ENCODE measurements at regions not wholly inside any gene's neighbourhood (a gene's known extent, or its start where the extent isn't known, plus 50 kb on each side); places are given as distances from the start of the nearest gene placed in this dataset.

DNA sequence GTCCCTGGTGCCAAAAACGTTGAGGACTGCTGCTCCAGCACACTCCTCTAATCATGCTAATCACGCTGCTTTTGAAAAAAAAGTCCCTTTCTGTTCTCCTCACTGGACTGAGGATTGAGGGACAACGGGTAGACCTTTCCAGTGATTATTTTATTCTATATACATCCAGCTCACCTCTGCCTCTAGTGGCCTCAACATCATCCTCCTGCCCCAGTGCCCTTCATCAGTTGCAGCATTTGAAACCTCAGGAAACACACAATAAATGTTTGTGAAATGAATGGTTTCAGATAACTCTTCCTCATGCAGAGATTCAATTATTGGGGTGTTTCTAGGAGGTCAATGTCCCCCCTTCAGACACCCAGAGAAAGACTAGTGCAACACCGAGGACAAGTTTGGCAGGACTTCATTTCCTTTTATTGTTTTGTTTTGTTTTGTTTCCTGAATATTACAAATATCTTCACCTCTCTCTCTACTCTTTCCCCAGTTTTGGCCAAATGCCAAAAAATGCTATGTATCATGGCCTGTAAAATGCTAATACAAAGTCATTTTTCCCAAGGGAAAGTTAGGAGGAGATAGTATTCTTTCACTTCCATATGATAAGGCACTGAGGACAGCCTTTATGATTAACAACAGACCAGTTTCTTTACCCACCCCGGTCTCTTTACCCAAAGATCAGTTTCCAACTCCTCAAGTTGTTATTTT lies 460.1 kb upstream of the SLIT2 start:
- no peak for DNase-seq (ENCODE audit: low read depth in 2 of 2)

DNA sequence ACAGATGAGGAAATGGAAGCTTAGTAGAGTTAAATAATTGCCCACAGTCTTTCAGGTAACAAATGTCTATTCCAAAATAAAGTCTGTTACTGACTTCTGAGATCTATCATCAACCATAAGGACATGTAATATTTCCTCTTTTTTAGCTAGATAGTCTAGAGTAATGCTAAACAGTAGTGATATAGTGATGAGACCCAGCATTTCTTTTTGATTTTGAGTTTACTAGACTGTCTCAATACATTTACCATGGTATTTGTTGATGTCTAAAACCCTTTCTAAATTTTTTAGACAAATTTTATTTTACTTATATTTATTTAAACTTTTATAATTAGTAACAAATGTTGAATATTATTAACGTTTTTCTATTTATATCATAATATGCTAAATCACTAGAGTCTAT lies 465.1 kb upstream of the SLIT2 start:
- no peak for DNase-seq (ENCODE audit: low read depth in 2 of 2)

DNA sequence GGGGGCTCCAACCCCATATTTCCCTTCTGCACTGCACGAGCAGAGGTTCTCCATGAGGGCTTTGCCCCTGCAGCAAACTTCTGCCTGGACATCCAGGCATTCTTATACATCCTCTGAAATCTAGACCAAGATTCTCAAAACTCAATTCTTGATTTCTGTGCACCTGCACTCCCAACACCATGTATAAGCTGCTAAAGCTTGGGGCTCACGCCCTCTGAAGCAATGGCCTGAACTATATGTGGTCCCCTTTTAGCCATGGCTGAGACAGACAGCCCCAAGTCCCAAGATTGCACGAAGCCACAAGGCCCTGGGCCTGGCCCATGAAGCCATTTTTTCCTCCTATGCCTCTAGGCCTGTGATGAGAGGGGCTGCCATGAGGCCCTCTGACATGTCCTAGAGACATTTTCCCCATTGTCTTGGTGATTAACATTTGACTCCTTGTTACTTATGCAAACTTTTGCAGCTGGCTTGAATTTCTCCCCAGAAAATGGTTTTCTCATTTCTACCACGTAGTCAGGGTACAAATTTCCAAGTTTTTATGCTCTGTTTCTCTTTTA lies 468.0 kb upstream of the SLIT2 start:
- no peak for DNase-seq (ENCODE audit: low read depth in 2 of 2)

DNA sequence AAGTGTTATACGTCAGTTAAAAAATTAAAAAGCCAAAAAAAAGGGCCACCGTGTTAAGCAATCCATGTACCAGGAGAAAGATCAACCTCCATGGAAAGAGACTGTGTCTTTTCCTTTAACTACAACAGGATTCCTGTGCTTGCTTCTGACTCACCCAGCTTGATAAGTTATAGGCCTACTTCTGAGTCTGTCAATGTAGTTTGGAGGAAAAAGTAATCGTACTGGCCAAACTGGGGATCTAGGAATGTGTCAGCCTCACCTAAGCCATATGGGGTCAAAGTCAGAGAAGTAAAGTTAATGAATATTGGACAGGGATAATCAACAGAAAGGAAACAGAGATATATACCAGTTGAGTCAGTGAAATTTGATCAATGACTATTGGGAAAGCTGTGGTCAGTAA lies 470.8 kb upstream of the SLIT2 start:
- no peak for DNase-seq (ENCODE audit: low read depth in 2 of 2)

DNA sequence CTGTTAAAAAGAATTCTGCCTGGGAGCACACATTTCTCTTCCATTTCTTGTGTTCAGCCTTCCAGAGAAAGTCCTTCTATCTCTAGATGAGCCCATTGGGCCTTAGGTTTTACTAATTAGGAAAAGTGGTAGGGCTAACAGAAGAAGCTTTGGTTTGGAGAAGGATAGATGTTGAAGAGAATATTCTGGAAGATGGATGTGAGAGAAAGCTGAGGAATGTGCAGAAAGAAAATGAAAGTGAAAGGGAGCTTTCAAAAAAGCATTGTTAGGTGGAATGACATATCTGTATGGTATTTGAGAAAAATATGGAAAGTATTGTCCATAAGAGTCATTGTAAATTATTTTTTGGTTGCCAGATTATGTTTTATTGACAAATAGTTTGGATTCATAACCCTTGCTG lies 474.8 kb upstream of the SLIT2 start:
- no peak for DNase-seq (ENCODE audit: low read depth in 2 of 2)

DNA sequence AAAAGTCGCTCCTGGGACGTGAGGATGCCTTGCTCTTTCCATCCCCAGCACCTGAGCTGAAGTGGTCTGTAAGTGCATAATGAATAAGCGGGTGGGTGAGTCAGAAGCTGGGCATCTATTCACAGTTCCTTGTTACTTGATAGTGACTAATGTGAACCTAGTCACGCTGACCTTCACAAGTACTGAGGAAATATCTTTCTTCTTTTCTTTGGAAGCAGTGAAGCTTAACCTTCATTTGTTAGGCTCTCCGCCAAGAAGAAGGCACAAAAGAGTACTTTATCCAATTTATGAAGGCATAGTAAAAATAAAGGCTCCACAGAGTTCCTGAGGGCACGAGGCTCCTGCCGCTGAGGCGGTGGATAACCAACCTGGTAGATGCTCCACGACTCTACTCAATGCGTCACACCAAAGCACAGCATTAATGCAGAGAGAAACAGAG lies 475.7 kb upstream of the SLIT2 start:
- DNase-seq (ENCODE audit: low read depth in 2 of 2) = peak in 1 of 2 experiments; percentile 25

DNA sequence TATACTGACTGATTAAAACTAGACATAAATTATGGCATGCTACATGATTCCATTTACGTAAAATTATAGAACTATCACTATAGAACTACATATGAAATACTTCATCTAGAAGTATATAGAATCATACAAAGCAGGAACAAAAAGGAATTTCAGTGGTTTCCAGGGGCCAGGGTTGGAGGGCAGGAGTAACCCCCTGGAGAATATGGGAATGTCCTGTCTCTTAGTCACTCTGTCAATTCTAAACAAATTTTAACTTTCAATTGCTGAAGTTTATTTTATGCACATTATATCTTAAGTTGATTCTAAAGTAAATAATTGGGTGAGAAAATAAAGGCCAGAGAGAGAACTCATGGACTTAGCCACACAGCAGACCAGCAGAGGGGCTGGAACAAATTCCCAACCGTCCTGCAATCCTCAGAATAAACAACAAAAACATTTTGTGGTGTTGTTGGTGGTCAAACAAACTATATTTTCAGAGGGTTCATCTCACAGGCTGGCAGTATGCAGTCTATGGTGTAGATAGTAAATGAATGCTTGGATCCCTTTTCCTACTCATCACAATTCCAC lies 476.9 kb upstream of the SLIT2 start:
- no peak for DNase-seq (ENCODE audit: low read depth in 2 of 2)

DNA sequence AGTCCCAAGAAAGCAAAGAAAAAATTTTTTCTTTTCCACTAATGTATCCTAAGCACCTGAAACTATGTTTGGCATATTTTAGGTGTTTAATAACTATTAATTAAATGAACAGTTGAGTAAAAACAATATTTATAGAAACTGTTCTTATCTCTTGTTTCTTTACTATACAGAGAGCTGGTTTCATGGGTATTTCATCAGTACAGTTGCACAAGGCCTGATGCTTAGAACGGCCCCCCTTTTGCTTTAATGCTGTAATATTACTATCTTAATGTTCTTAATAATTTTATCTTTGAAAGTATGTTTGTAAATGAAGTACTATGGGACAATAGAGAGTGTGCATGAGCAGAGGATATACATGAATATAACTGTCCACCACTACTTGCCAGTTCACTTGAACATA lies 479.1 kb upstream of the SLIT2 start:
- no peak for DNase-seq (ENCODE audit: low read depth in 2 of 2)

DNA sequence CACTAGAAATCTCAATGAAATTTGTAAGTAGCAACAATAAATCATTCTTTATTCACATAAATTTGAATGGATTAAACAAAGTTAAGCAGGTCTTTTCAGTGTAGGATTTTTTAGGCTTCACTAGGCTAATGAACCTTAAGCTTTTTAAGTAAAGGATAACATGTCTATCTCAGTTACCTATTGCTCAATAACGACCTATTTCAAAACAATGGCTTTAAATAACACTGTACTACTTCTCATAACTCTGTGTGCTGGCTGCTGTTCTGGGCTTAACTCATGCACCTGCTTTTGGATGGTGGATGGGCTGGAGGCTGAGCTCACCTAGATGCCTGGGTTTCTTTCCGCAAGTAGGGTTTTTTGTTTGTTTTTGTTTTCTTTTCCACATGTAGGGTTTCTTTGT lies 495.0 kb upstream of the SLIT2 start:
- DNase-seq (ENCODE audit: low read depth in 2 of 2) = no peak

DNA sequence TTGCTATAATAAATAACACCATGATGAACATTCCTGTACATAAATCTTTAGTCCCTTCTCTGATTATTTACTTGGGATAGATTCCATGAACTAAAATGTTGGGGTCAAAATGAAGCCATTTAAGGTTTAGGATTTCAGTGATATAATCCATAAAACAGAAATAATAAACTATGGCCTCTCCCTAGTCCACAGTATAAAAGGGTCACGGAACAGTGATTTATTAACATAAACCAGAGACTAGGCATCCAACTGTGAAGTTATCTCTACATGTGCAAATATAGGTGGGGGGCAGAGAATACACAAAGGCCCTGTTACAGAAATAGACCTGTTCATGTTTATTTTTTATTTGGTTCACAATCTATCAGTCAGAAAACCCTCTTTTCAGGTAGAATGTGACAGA lies 499.1 kb upstream of the SLIT2 start:
- no peak for DNase-seq (ENCODE audit: low read depth in 2 of 2)

DNA sequence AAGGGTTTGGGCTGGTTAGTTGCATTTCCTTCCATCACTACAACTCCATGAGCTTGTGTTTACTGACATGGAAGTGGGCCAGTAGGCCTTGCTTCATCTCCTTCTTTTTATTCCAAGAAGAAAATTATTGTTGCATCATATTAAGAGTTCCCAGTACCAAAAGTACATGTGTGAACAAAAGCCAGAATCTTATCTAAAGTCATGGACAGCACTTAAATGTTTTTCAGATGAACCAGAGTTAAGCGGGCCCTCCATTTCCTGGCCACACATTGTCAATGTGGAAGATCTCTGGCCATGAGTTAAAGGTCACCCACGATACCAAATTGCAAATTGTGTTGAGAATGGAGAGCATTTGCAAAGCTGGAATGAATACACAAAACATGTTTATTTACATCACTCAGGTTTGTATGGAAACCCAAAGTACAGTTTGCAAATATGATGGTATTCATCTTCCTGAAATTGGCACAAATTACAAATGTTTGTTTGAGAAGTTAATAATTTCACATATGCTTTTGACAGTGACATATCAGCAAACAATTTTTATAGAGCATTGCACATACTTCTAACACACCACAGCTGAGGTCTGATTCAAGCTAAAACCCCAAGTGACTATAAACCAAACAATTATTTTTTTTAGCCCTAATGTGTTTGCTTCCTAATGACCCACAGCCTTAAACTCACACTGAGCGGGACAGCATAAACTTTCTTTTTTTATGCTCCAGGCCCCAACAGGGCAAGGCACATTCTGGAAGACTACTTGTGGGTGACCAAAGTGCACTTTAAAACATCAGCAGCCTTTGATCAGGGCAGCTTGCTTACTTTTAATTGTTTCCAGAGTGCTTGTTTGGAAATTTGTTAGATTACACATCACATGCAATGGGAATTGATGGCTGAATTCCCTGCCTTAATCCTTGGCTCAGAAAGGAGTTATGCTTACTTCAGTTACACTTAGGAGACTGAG lies 502.9 kb upstream of the SLIT2 start:
- DNase-seq (ENCODE audit: low read depth in 2 of 2) = peak; percentile 80 to 81

DNA sequence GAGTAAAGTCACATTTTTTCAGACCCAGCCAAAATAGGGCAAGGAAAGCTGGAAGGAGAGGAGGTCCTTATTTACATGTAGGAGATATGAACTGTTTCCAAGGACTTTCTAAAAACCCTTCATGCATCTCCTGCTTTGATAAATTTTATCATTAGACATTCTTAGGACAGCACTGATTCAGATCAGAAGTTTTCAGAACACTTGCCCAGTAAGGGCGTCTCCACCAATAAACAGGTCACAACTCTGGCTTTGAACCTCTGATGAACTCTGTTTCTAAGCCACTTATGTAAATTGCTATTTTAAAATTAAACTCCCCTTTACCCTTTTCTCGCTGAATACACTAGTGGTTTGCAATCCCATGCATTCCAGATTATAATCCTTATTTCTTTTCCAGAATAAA lies 505.3 kb upstream of the SLIT2 start:
- no peak for DNase-seq (ENCODE audit: low read depth in 2 of 2)

DNA sequence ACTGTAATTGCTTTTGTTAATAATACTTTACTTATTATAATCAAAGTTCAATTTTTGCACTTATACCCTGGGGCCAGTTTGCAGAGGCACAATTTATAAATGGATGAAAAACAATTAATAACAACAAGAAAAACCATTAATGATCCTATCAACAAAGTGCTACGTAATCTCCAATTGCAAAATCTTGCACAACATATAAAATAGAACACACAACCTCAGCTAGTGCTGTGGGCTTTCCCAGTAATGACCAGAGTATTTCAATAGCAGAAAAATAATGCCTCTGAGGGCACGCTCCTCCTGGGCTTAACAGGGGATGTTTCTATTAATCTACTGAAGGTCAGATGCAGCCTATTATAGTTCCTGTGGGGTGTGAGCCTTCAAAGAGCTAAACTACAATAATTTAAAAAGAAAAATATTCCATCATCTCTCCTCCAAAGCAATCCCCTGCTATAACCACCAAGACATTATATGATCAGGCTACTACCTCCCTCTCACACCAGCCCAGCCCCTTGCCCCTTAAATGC lies 508.5 kb upstream of the SLIT2 start:
- DNase-seq (ENCODE audit: low read depth in 2 of 2) = no peak

DNA sequence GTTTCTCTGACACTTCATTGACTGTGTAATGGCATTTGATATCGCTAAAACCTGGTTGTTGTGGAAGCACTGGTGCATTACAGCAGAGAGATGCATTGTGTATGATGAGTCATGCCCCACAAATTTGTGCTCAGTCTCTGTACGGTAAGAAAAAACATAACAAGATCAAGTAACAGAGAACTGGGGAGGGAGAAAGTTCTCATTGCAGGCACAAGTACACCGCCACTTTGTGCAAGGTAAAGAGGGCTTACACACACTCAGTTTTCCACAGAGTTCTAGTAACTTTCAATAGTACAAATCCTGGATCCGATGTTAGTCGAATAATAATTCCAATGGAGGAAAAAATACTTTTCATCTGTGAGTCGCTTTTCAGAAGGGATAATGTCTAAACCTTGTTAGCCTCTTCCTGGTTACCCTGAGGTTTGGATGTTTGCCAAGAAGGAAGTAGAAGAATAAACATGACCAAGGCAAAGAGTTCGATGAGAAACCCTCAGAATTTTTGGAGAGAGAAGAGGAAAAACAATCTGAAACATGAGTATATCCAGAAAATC lies 512.5 kb upstream of the SLIT2 start:
- peak; percentile 74 to 75 for DNase-seq (ENCODE audit: low read depth in 2 of 2)

DNA sequence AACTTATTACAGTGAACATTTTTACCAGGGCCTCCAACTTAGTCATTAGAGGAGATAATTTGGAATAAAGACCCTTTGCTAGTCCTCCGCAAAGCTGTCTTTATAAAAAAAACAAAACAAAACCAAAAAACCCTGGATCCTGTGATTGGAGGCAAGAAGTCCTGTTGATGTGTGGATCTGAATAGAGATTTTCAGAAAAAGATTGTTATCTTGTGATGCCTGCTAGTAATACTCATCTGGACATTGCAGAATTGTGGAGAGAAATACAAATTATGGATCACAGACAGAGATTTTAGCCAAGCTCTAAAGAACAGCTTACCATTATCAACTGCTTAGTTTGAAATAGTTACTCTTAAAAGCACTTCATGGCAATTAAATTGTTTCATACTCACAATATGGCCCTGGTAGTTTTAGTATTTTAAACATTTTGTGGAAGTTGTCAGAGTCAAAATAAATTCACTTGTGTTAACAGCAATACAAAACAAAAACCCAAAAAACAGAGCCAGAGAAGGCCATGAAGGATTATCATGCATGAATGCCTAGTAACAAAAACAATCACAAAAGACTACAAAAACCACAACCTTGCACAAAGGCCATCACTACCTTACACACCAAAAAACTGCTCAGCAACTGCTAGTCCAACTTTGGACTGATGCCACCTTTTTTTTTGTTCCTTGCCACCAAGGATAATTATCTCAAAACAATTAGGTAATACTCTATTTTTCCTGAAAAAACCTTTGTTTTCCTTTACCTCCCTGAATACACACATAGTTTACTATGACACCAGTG lies 514.5 kb upstream of the SLIT2 start:
- DNase-seq (ENCODE audit: low read depth in 2 of 2) = no peak

DNA sequence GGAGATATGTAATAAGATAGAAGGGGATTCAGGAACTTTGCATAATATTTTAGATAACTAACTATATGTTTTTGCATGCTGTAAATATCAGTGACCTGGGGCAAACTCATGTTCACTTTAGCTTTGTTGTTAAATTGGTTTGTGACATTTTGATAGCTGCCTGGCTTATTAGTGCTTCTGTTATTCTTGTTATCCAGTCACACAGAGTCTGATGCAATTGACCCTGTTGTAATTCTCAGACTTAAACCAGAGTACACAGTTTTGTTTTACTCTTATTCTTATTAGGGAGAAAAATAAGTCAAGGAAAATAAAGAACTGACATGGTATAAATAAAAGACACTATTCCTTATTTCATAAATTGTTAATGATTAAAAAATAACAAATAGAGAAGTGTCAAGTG lies 516.7 kb upstream of the SLIT2 start:
- DNase-seq (ENCODE audit: low read depth in 2 of 2) = no peak

DNA sequence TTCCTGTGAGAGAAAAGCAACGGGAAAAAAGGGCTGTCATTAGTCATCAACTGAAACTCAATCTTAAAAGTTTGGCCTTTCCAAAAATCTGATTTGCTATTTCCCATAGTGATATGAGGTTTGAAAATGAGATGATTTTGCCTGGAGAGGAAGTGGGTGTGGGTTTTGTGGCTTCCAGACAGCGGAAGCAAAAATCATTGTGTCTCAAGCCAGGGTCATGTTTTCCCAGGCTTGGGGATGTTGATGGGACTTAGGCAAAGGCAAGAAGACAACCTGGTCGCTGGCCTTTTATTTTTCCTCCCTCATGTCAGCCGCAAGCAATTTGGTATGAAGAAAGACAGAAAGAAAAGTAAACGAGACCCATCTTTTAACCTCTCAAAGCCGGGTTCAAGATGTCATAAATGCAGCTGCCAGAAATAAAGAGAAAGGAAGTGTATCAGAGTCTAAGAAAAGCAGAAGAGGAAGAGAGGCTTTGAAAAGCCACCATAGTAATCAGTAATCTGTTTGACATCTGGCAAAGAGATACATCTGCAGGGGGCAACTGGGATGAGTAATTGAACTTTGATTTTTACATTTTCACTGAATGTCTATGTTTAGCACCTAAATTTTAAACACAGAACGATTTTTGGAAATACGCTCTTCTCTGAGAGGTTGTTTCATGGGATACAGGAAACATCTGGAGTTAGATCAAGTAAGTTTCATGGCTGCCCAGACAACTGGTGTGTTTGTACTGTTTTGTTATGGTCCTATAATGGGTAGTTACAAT lies 521.6 kb upstream of the SLIT2 start:
- no peak for DNase-seq (ENCODE audit: low read depth in 2 of 2)

DNA sequence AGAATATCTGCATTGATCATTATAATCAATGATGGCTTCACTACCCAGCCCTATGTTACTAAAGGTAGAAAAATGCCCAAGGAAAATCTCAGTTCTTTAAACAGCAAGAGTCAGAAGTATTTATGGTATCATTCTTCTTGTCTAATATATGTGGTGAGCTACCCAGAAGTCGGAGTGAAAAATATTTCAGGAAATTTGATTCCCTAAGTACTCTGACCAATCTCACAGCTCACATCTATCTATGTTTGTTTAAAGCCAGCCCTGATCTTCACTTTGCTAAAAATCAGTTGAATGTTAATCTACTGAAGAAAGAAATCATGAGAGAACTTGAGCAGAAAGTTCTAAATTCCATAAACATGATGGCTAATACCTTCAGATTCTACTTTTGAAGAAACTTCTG lies 522.9 kb upstream of the SLIT2 start:
- DNase-seq (ENCODE audit: low read depth in 2 of 2) = no peak

DNA sequence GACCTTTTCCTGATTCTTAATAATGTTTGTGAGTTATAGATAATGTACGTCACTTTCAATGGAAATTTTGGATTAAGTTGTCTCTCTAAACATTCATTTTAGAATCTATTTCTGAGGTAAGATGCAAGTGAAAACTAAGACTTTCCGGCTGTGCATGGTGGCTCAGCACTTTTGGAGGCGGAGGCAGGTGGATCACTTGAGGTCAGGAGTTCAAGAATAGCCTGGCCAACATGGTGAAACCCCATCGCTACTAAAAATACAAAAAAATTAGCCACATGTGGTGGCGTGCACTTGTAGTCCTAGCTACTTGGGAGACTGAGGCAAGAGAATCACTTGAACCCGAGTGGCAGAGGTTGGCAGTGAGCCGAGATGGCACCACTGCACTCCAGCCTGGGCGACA lies 524.6 kb upstream of the SLIT2 start:
- no peak for DNase-seq (ENCODE audit: low read depth in 2 of 2)

DNA sequence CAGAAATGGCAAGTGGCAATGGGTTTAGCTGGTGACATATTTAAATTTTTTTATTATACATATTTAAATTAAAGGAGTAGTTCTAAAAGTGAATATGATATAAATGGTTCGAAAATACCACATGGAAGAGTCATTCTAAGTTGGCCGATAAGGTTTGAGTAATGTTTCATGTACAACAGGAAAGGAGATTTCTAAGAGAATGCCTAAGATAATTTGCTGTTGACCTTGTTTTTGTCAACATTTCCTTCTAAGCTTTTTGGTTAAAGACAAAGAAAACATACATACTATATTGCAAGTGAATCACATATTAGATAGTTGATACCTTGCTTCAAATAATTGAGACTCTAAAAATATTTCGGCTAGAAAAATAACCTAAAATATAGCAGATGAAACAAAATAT lies 526.6 kb upstream of the SLIT2 start:
- DNase-seq (ENCODE audit: low read depth in 2 of 2) = no peak
